H1 (cell line): ENCODE measurements at regions not wholly inside any gene's neighbourhood (a gene's known extent, or its start where the extent isn't known, plus 50 kb on each side); places are given as distances from the start of the nearest gene placed in this dataset.

Experiments
- CTCF ChIA-PET: fragments of 300-600 bp; sonication (Branson Sonifier 250); formaldehyde crosslinking; loops from one replicate; lab custom pipeline; 2021; ENCODE audit not compliant: partially characterized antibody; lab: Charles Lee
- POLR2A ChIA-PET: fragments of 300-600 bp; sonication (Branson Sonifier 250); formaldehyde crosslinking; loops from one replicate; lab custom pipeline; 2021; ENCODE audit warnings: inconsistent platforms; ENCODE audit not compliant: partially characterized antibody; lab: Charles Lee
- DNase-seq, 2 experiments: peaks; one replicate each; pipeline versions ENCODE4 v3.0.0 to v3.0.0-alpha.2; 2010 to 2022; ENCODE audit warnings: low spot score in 2 of 2, low read depth in 1 of 2, mixed read lengths in 1 of 2
- FAIRE-seq: peaks from 2 replicates; lab custom pipeline; 2011; peaks lifted over from hg19 to GRCh38; lab: Jason Lieb, UNC
- H2AFZ ChIP-seq: 2 replicates; pipeline ENCODE4 v1.8.1; 2012; ENCODE audit warnings: low read length, inconsistent platforms
- H2AK5ac ChIP-seq: 2 replicates; pipeline ENCODE4 v1.6.1; 2013; ENCODE audit warnings: low read depth, low read length
- H2BK120ac ChIP-seq: replicated peaks from 2 replicates; pipeline ENCODE3; 2013; ENCODE audit warnings: low read depth, low read length, inconsistent platforms
- H2BK12ac ChIP-seq: 2 replicates; pipeline ENCODE4 v1.6.1; 2013; ENCODE audit warnings: low read depth, low read length
- H2BK15ac ChIP-seq: 2 replicates; pipeline ENCODE4 v1.6.1; 2013; ENCODE audit warnings: low read length
- H2BK20ac ChIP-seq: 2 replicates; pipeline ENCODE4 v1.6.1; 2013; ENCODE audit warnings: low read length
- H2BK5ac ChIP-seq: 2 replicates; pipeline ENCODE4 v1.6.1; 2013; ENCODE audit warnings: low read depth, low read length
- H3K14ac ChIP-seq: 2 replicates; pipeline ENCODE4 v1.6.1; 2013; ENCODE audit warnings: inconsistent platforms; ENCODE audit not compliant: insufficient read length
- H3K18ac ChIP-seq: 2 replicates; pipeline ENCODE4 v1.6.1; 2013; ENCODE audit warnings: low read length; ENCODE audit errors: extremely low read depth
- H3K23ac ChIP-seq: 2 replicates; pipeline ENCODE4 v1.6.1; 2013; ENCODE audit warnings: inconsistent platforms; ENCODE audit not compliant: insufficient read length
- H3K23me2 ChIP-seq: 2 replicates; pipeline ENCODE4 v1.6.1; 2013; ENCODE audit warnings: low read depth, low read length
- H3K27ac ChIP-seq: 2 replicates; pipeline ENCODE4 v1.6.1; 2011; ENCODE audit warnings: low read depth, low read length, inconsistent platforms
- H3K27me3 ChIP-seq, 4 experiments: replicated peaks in 1 of 4; 1 replicate in 1 of 4; 2 replicates in 3 of 4; pipeline versions ENCODE4 v1.6.1 to v1.8.1; 2011 to 2013; ENCODE audit warnings: low read length in 3 of 4, mild to moderate bottlenecking in 3 of 4, inconsistent platforms in 2 of 4, mixed read lengths in 2 of 4, moderate library complexity in 1 of 4; ENCODE audit not compliant: control insufficient read depth in 3 of 4, insufficient read depth in 3 of 4; ENCODE audit errors: extremely low read depth in 1 of 4
- H3K36me3 ChIP-seq, 4 experiments: 2 replicates each; pipeline versions ENCODE4 v1.6.1 to v1.8.1; 2011 to 2013; ENCODE audit warnings: mild to moderate bottlenecking in 4 of 4, low read length in 3 of 4, moderate library complexity in 2 of 4, control low read depth in 1 of 4, inconsistent platforms in 1 of 4; ENCODE audit not compliant: insufficient read depth in 4 of 4, control insufficient read depth in 2 of 4
- H3K4ac ChIP-seq: replicated peaks from 2 replicates; pipeline ENCODE3; 2013; ENCODE audit warnings: low read length, low read depth, mixed read lengths, inconsistent platforms; ENCODE audit not compliant: insufficient read length
- H3K4me1 ChIP-seq, 4 experiments: replicated peaks in 1 of 4; 1 replicate in 1 of 4; 2 replicates in 3 of 4; pipeline versions ENCODE4 v1.6.1 to v1.8.1; 2011 to 2013; ENCODE audit warnings: low read length in 3 of 4, inconsistent platforms in 2 of 4, mixed read lengths in 1 of 4; ENCODE audit not compliant: insufficient read depth in 4 of 4, control insufficient read depth in 3 of 4
- H3K4me2 ChIP-seq, 2 experiments: 2 replicates each; pipeline versions ENCODE4 v1.6.1 to v1.8.1; 2011 to 2013; ENCODE audit warnings: low read depth in 2 of 2, low read length in 2 of 2, control low read depth in 1 of 2, inconsistent platforms in 1 of 2, mild to moderate bottlenecking in 1 of 2; ENCODE audit not compliant: insufficient read depth in 1 of 2
- H3K4me3 ChIP-seq, 4 experiments: fragments of 200-600, 300-600 bp in 1 of 4; sonication (generic), shearing (Covaris generic), sonication (Bioruptor Twin) in 1 of 4; 2 replicates each; pipeline versions ENCODE4 v1.5.1 to v1.8.1; 2011 to 2016; ENCODE audit warnings: low read length in 4 of 4, low read depth in 3 of 4, control low read depth in 2 of 4, inconsistent platforms in 2 of 4, mild to moderate bottlenecking in 2 of 4, mixed read lengths in 1 of 4, moderate library complexity in 1 of 4; ENCODE audit not compliant: insufficient read depth in 2 of 4; ENCODE audit errors: extremely low read depth in 1 of 4
- H3K56ac ChIP-seq: replicated peaks from 2 replicates; pipeline ENCODE3; 2013; ENCODE audit warnings: low read depth, mild to moderate bottlenecking, mixed read lengths, low read length, inconsistent platforms; ENCODE audit not compliant: insufficient read length
- H3K79me1 ChIP-seq: 2 replicates; pipeline ENCODE4 v1.6.1; 2013; ENCODE audit warnings: low read depth, low read length, control low read depth
- H3K79me2 ChIP-seq, 2 experiments: 2 replicates each; pipeline versions ENCODE4 v1.6.1 to v1.8.1; 2012 to 2013; ENCODE audit warnings: low read length in 2 of 2, mild to moderate bottlenecking in 2 of 2, inconsistent platforms in 1 of 2; ENCODE audit not compliant: insufficient read depth in 2 of 2, control insufficient read depth in 1 of 2
- H3K9ac ChIP-seq, 4 experiments: replicated peaks in 1 of 4; 1 replicate in 1 of 4; 2 replicates in 3 of 4; pipeline versions ENCODE4 v1.6.1 to v1.8.1; 2011 to 2013; ENCODE audit warnings: low read depth in 3 of 4, low read length in 3 of 4, control low read depth in 2 of 4, mild to moderate bottlenecking in 2 of 4, moderate library complexity in 2 of 4, inconsistent platforms in 1 of 4; ENCODE audit errors: extremely low read depth in 1 of 4
- H3K9me3 ChIP-seq, 2 experiments: 2 replicates each; pipeline versions ENCODE4 v1.6.1 to v1.8.1; 2012 to 2013; ENCODE audit warnings: mild to moderate bottlenecking in 2 of 2, moderate library complexity in 2 of 2, control low read depth in 1 of 2, inconsistent platforms in 1 of 2, low read depth in 1 of 2, low read length in 1 of 2, mixed read lengths in 1 of 2; ENCODE audit not compliant: insufficient read depth in 2 of 2
- H4K20me1 ChIP-seq, 2 experiments: replicated peaks in 1 of 2; 2 replicates each; pipeline versions ENCODE3 to v1.8.1; 2011 to 2013; ENCODE audit warnings: inconsistent platforms in 2 of 2, low read length in 2 of 2, mild to moderate bottlenecking in 1 of 2; ENCODE audit not compliant: insufficient read depth in 2 of 2, control insufficient read depth in 1 of 2
- H4K5ac ChIP-seq: 2 replicates; pipeline ENCODE4 v1.6.1; 2013; ENCODE audit warnings: low read length, low read depth, mixed read lengths, inconsistent platforms; ENCODE audit not compliant: insufficient read length
- H4K8ac ChIP-seq: 2 replicates; pipeline ENCODE4 v1.8.0; 2013; ENCODE audit warnings: mild to moderate bottlenecking, moderate library complexity, low read length, inconsistent platforms; ENCODE audit not compliant: insufficient read depth; ENCODE audit errors: extremely low read depth
- H4K91ac ChIP-seq: replicated peaks from 2 replicates; pipeline ENCODE3; 2013; ENCODE audit warnings: low read length, mixed read lengths, inconsistent platforms; ENCODE audit not compliant: insufficient read length
- CBX5 ChIP-seq: fragments of 300-800, 300-1000 bp; sonication (generic); IDR thresholded peaks from 2 replicates; pipeline ENCODE4 v1.7.1; 2016; ENCODE audit warnings: antibody characterized with exemption, low read length, low read depth
- CTCF ChIP-seq, 3 experiments: IDR thresholded peaks; 1 replicate in 2 of 3; 2 replicates in 1 of 3; pipeline versions ENCODE4 v1.5.1 to v1.6.1; 2011; ENCODE audit warnings: low read length in 3 of 3, mild to moderate bottlenecking in 3 of 3, inconsistent platforms in 2 of 3, low read depth in 1 of 3, moderate library complexity in 1 of 3; ENCODE audit not compliant: insufficient read depth in 1 of 3; ENCODE audit errors: control extremely low read depth in 1 of 3
- HDAC2 ChIP-seq, 2 experiments: fragments of 300-600 bp in 1 of 2; sonication (generic) in 1 of 2; IDR thresholded peaks; 2 replicates each; pipeline ENCODE4 v1.6.1; 2011 to 2012; ENCODE audit warnings: low read depth in 2 of 2, low read length in 2 of 2, mild to moderate bottlenecking in 2 of 2, moderate library complexity in 2 of 2, borderline replicate concordance in 1 of 2, inconsistent platforms in 1 of 2
- MAFK ChIP-seq: IDR thresholded peaks from 2 replicates; pipeline ENCODE4 v1.6.1; 2012; ENCODE audit warnings: low read depth, mild to moderate bottlenecking, improper control_type of control experiment, low read length
- SRF ChIP-seq: IDR thresholded peaks from 2 replicates; pipeline ENCODE4 v1.6.1; 2011; ENCODE audit warnings: mild to moderate bottlenecking, low read depth, low read length, moderate library complexity
- TAF1 ChIP-seq: IDR thresholded peaks from 2 replicates; pipeline ENCODE4 v1.6.1; 2011; ENCODE audit warnings: mild to moderate bottlenecking, low read depth, low read length
- USF2 ChIP-seq: IDR thresholded peaks from 2 replicates; pipeline ENCODE4 v1.6.1; 2011; ENCODE audit warnings: low read length, improper control_type of control experiment
- YY1 ChIP-seq: IDR thresholded peaks from 2 replicates; pipeline ENCODE4 v1.6.1; 2011; ENCODE audit warnings: low read depth, mild to moderate bottlenecking, low read length
- WGBS, 2 experiments: shearing (Covaris generic) in 1 of 2; methylation state at CpG; one replicate each; pipeline versions ENCODE4 v1.1.6 to v1.1.7; 2013 to 2015; ENCODE audit warnings: low lambda C conversion rate in 2 of 2, mixed read lengths in 2 of 2, inconsistent platforms in 1 of 2, low coverage in 1 of 2, missing lambda C conversion rate in 1 of 2; ENCODE audit not compliant: insufficient replicate concordance in 2 of 2, insufficient coverage in 1 of 2, insufficient read length in 1 of 2; ENCODE audit errors: extremely low coverage in 1 of 2, missing lambda C conversion rate in 1 of 2; 5-methylcytosine and 5-hydroxymethylcytosine counted together

GRCh38 chr3:3991598-3991997, 192.4 kb downstream of the LRRN1 start:
- Histone ChIP-seq H3K23me2 (no peaks in the 10 kb centered on the region), H3K14ac (no peak overlapping the region), H4K5ac (no peak overlapping the region), H3K9me3 (no peaks in the 10 kb centered on the region), H3K4me1 (no peaks in the 10 kb centered on the region), H4K91ac (no peak overlapping the region), H2AFZ (no peak overlapping the region), H4K20me1 (no peaks in the 10 kb centered on the region), H4K8ac (no peak overlapping the region), H3K4ac (no peak overlapping the region), H2BK12ac (no peak overlapping the region), H3K79me1 (no peaks in the 10 kb centered on the region), H3K79me2 (no peaks in the 10 kb centered on the region), H2AK5ac (no peak overlapping the region), H2BK15ac (no peak overlapping the region), H3K18ac (no peak overlapping the region), H3K23ac (no peak overlapping the region), H3K36me3 (no peaks in the 10 kb centered on the region), H3K4me2 (no peak overlapping the region), H3K27me3 (no peaks in the 10 kb centered on the region), H3K9ac (no peak overlapping the region; a peak in 1 of 7 replicates), H3K4me3 (no peak overlapping the region), H3K27ac (no peak overlapping the region), H2BK120ac (no peak overlapping the region), H2BK5ac (no peak overlapping the region), H2BK20ac (no peak overlapping the region), H3K56ac (no peak overlapping the region)
- no peak for TF ChIP-seq CTCF (IDR thresholded peaks at IDR 0.05; ENCODE audit: control extremely low read depth in 1 of 3, insufficient read depth in 1 of 3, low read depth in 1 of 3, low read length in 3 of 3)
- TF ChIP-seq CBX5: no peak
- TF ChIP-seq SRF: no peak
- no peak for TF ChIP-seq USF2
- no peak for TF ChIP-seq MAFK
- TF ChIP-seq YY1: no peak
- no peak for TF ChIP-seq HDAC2 (IDR thresholded peaks at IDR 0.05; ENCODE audit: borderline replicate concordance in 1 of 2, low read depth in 2 of 2, low read length in 2 of 2)
- TF ChIP-seq TAF1: no peak
- DNase-seq (no peak), FAIRE-seq (no peak)
- ChIA-PET CTCF (no interaction called here), POLR2A (no interaction called here)
- 81% methylated on average over 3 of the region's 3 CpGs; no CpG with 5 or more reads in 1 of the 2 experiments for WGBS, 2 experiments
